Loucy (cell line): ENCODE measurements at regions not wholly inside any gene's neighbourhood (a gene's known extent, or its start where the extent isn't known, plus 50 kb on each side); places are given as distances from the start of the nearest gene placed in this dataset.

Experiments used
- CTCF ChIP-seq: fragments of 200-600 bp; sonication (generic); conservative IDR thresholded peaks from 2 replicates; pipeline ENCODE4 v1.5.1; 2014; ENCODE audit warnings: mild to moderate bottlenecking, antibody characterized with exemption, low read length
- EZH2phosphoT487 ChIP-seq: fragments of 200-600 bp; IDR thresholded peaks from 2 replicates; pipeline ENCODE4 v1.6.1; 2018; ENCODE audit warnings: antibody characterized with exemption, mild to moderate bottlenecking, moderate library complexity, borderline replicate concordance

- TF ChIP-seq CTCF (no peak), EZH2phosphoT487 (no peak)
Observed at GRCh38 chr6:226516-227073, 65.7 kb upstream of the DUSP22 start.
